ENCODE measurements at regions not wholly inside any gene's neighbourhood (a gene's known extent, or its start where the extent isn't known, plus 50 kb on each side); places are given as distances from the start of the nearest gene placed in this dataset.

- H3K9me3 ChIP-seq (ENCODE audit: insufficient read depth, low read length), result no peaks in the 10 kb centered on the region
- no peak overlapping the region for H2AFZ ChIP-seq (ENCODE audit: low read depth, low read length)
- H3K79me2 ChIP-seq (ENCODE audit: low read length), result no peaks in the 10 kb centered on the region
- no peaks in the 10 kb centered on the region for H3K27me3 ChIP-seq (ENCODE audit: low read depth, low read length)
- no peak overlapping the region for H3K4me2 ChIP-seq (ENCODE audit: low read length)
- H4K20me1 ChIP-seq (ENCODE audit: insufficient read depth, low read length), result no peaks in the 10 kb centered on the region
- no peak overlapping the region for H3K27ac ChIP-seq (ENCODE audit: low read length)
- H3K4me3 ChIP-seq (ENCODE audit: low read length), result no peak overlapping the region
- no peaks in the 10 kb centered on the region for H3K36me3 ChIP-seq (replicated peaks; ENCODE audit: low read depth, low read length)
- H3K4me1 ChIP-seq (ENCODE audit: low read length), result peaks cover 4% of the 10 kb centered on the region; the same call in 1 of the 2 replicates
- TF ChIP-seq, protein P1, sequence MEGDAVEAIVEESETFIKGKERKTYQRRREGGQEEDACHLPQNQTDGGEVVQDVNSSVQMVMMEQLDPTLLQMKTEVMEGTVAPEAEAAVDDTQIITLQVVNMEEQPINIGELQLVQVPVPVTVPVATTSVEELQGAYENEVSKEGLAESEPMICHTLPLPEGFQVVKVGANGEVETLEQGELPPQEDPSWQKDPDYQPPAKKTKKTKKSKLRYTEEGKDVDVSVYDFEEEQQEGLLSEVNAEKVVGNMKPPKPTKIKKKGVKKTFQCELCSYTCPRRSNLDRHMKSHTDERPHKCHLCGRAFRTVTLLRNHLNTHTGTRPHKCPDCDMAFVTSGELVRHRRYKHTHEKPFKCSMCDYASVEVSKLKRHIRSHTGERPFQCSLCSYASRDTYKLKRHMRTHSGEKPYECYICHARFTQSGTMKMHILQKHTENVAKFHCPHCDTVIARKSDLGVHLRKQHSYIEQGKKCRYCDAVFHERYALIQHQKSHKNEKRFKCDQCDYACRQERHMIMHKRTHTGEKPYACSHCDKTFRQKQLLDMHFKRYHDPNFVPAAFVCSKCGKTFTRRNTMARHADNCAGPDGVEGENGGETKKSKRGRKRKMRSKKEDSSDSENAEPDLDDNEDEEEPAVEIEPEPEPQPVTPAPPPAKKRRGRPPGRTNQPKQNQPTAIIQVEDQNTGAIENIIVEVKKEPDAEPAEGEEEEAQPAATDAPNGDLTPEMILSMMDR (IDR thresholded peaks at IDR 0.05; ENCODE audit: low read depth, low read length), result no peak
- no peak for TF ChIP-seq EZH2phosphoT487 (IDR thresholded peaks at IDR 0.05; ENCODE audit: low read depth)
- no peak overlapping the region for H3K9ac ChIP-seq (ENCODE audit: low read length)
These were observed 66.3 kb upstream of the SSX2IP start for GRCh38 chr1:84756455-84757082.

DNA sequence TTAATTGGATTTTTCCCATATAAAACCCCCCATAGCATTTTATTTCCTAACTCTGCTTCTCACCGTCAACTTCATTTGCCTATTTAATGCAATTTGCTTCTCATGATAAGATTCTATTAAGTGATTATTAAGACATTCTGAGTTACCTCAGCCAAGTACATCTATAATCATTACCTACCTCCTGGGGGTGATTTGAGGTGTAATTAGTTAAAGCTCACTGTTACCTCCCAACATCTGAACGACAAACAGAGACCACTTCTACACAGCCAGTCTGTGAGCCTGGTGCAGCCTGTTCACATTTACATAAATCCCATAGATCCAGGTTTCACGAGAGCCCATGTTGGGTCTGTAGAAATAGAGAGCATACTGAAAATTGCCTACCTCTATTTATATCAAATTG is 65.7 kb upstream of the SSX2IP start:
- Histone ChIP-seq H3K79me2 (ENCODE audit: low read length) (no peaks in the 10 kb centered on the region), H3K27ac (ENCODE audit: low read length) (no peak overlapping the region), H3K4me2 (ENCODE audit: low read length) (no peak overlapping the region), H3K9ac (ENCODE audit: low read length) (no peak overlapping the region), H3K4me1 (ENCODE audit: low read length) (peaks cover 4% of the 10 kb centered on the region; the same call in 1 of the 2 replicates), H3K9me3 (ENCODE audit: insufficient read depth, low read length) (no peaks in the 10 kb centered on the region), H3K27me3 (ENCODE audit: low read depth, low read length) (no peaks in the 10 kb centered on the region), H2AFZ (ENCODE audit: low read depth, low read length) (no peak overlapping the region), H3K36me3 (replicated peaks; ENCODE audit: low read depth, low read length) (no peaks in the 10 kb centered on the region), H4K20me1 (ENCODE audit: insufficient read depth, low read length) (no peaks in the 10 kb centered on the region), H3K4me3 (ENCODE audit: low read length) (no peak overlapping the region)
- TF ChIP-seq EZH2phosphoT487 (IDR thresholded peaks at IDR 0.05; ENCODE audit: low read depth), result no peak
- TF ChIP-seq, protein P1 (IDR thresholded peaks at IDR 0.05; ENCODE audit: low read depth, low read length), result no peak

DNA sequence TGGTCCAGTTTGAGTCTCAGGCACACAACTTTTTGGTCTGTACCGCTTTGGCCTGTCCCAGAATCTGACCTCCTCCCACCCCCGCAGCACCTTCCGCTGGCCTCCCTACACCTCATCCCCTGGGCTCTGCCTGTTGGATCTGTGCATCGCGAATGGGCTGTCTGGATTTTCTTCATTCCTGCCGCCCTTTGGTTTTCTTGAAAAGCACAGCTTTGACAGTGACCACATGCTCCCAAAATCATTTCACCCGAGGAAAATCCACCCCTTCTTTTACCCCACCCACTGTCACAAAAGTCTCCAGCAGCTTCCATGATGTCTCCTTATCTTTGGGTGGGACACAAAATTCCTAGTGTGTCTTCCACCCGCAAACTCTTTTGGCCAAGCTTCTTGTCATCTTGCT is 65.0 kb upstream of the SSX2IP start:
- Histone ChIP-seq H3K36me3 (replicated peaks; ENCODE audit: low read depth, low read length) (no peaks in the 10 kb centered on the region), H3K4me3 (ENCODE audit: low read length) (no peak overlapping the region), H4K20me1 (ENCODE audit: insufficient read depth, low read length) (no peaks in the 10 kb centered on the region), H3K27me3 (ENCODE audit: low read depth, low read length) (peaks cover under 1% of the 10 kb centered on the region; the same call in 1 of the 2 replicates), H3K27ac (ENCODE audit: low read length) (no peak overlapping the region), H3K79me2 (ENCODE audit: low read length) (no peaks in the 10 kb centered on the region), H3K4me1 (ENCODE audit: low read length) (peaks cover 4% of the 10 kb centered on the region; the same call in 1 of the 2 replicates), H3K9me3 (ENCODE audit: insufficient read depth, low read length) (no peaks in the 10 kb centered on the region), H2AFZ (ENCODE audit: low read depth, low read length) (no peak overlapping the region), H3K4me2 (ENCODE audit: low read length) (no peak overlapping the region), H3K9ac (ENCODE audit: low read length) (no peak overlapping the region)
- TF ChIP-seq EZH2phosphoT487 (IDR thresholded peaks at IDR 0.05; ENCODE audit: low read depth), result no peak
- TF ChIP-seq, protein P1 (IDR thresholded peaks at IDR 0.05; ENCODE audit: low read depth, low read length), result no peak

GRCh38 chr1:84754386-84754703 is 64.1 kb upstream of the SSX2IP start:
- H3K27me3 ChIP-seq (ENCODE audit: low read depth, low read length), result peaks cover 10% of the 10 kb centered on the region; the same call in 1 of the 2 replicates
- no peak overlapping the region for H3K4me3 ChIP-seq (ENCODE audit: low read length)
- H3K4me2 ChIP-seq (ENCODE audit: low read length), result no peak overlapping the region
- H3K36me3 ChIP-seq (replicated peaks; ENCODE audit: low read depth, low read length), result no peaks in the 10 kb centered on the region
- H3K9me3 ChIP-seq (ENCODE audit: insufficient read depth, low read length), result no peaks in the 10 kb centered on the region
- H2AFZ ChIP-seq (ENCODE audit: low read depth, low read length), result no peak overlapping the region
- H3K4me1 ChIP-seq (ENCODE audit: low read length), result peaks cover 6% of the 10 kb centered on the region; the same call in 1 of the 2 replicates
- H3K79me2 ChIP-seq (ENCODE audit: low read length), result no peaks in the 10 kb centered on the region
- no peaks in the 10 kb centered on the region for H4K20me1 ChIP-seq (ENCODE audit: insufficient read depth, low read length)
- H3K27ac ChIP-seq (ENCODE audit: low read length), result no peak overlapping the region
- H3K9ac ChIP-seq (ENCODE audit: low read length), result no peak overlapping the region
- TF ChIP-seq EZH2phosphoT487 (IDR thresholded peaks at IDR 0.05; ENCODE audit: low read depth), result no peak
- TF ChIP-seq, protein P1 (IDR thresholded peaks at IDR 0.05; ENCODE audit: low read depth, low read length), result no peak

All from OCI-LY3 (cell line).